RWPE1 (cell line): ENCODE measurements at regions not wholly inside any gene's neighbourhood (a gene's known extent, or its start where the extent isn't known, plus 50 kb on each side); places are given as distances from the start of the nearest gene placed in this dataset.

ENCODE experiments used
- CTCF ChIA-PET: fragments of 350-600 bp; sonication (Branson Sonifier 250); formaldehyde crosslinking; extraction: SDS; loops from one replicate; lab custom pipeline; 2021; lab: Yijun Ruan, JAX
- POLR2A ChIA-PET: fragments of 400-600 bp; formaldehyde crosslinking; extraction: SDS; loops from one replicate; lab custom pipeline; 2020; ENCODE audit warnings: antibody characterized with exemption; ENCODE audit not compliant: low non-redundant PET; lab: Yijun Ruan, JAX
- DNase-seq: peaks from one replicate; pipeline ENCODE4 v3.0.0; 2012; ENCODE audit warnings: low spot score
- H3K27ac ChIP-seq: fragments of 450-650 bp; 2 replicates; pipeline ENCODE4 v1.5.1; 2017
- CTCF ChIP-seq: fragments of 450-650 bp; conservative IDR thresholded peaks from 2 replicates; pipeline ENCODE4 v1.5.1; 2017; ENCODE audit warnings: low read depth, mild to moderate bottlenecking

- ChIA-PET CTCF (interaction anchor here (0.6 to 0.7 kb wide), 4 partner anchors 8 to 227 kb away, joined by 3 to 5 read pairs (median 4); no protein-coding TSS in a partner anchor), POLR2A (no interaction called here)
- H3K27ac ChIP-seq: no peak overlapping the region
- TF ChIP-seq CTCF: no peak
- DNase-seq: no peak
Measured at GRCh38 chr10:128630787-128631252, 504.6 kb upstream of the MKI67 start.

- no peak for DNase-seq
- ChIA-PET CTCF (no interaction called here), POLR2A (no interaction called here)
Measured at GRCh38 chr10:128631801-128632241, 505.6 kb upstream of the MKI67 start.

GRCh38 chr10:128632694-128633093 is 506.5 kb upstream of the MKI67 start:
- no peak overlapping the region for H3K27ac ChIP-seq
- no peak for TF ChIP-seq CTCF
- ChIA-PET CTCF (no interaction called here), POLR2A (no interaction called here)
- DNase-seq: no peak

More at GRCh38 chr10:128631801-128632241, 505.6 kb upstream of the MKI67 start:
- 0 out of 2 replicates have a peak, but pooled peaks have one; percentile 19 for TF ChIP-seq CTCF
- no peak overlapping the region for H3K27ac ChIP-seq

- POLR2A ChIA-PET: no interaction called here
- H3K27ac ChIP-seq: no peak overlapping the region
- no peak for TF ChIP-seq CTCF
- DNase-seq: no peak
- CTCF ChIA-PET: interaction anchor here (0.6 kb wide), 1 partner anchor 430 kb away, joined by 3 read pairs; no protein-coding TSS in a partner anchor
Measured at GRCh38 chr10:128633864-128634540, 507.8 kb upstream of the MKI67 start.

- H3K27ac ChIP-seq: no peak overlapping the region
- no peak for TF ChIP-seq CTCF
- ChIA-PET CTCF (no interaction called here), POLR2A (no interaction called here)
- DNase-seq: no peak
Measured at GRCh38 chr10:128642023-128642422, 515.8 kb upstream of the MKI67 start.

- POLR2A ChIA-PET: no interaction called here
- no peak for DNase-seq
- TF ChIP-seq CTCF: no peak
- CTCF ChIA-PET: no interaction called here
- H3K27ac ChIP-seq: no peak overlapping the region
Measured at GRCh38 chr10:128642502-128642901, 516.3 kb upstream of the MKI67 start.
